Sigmoid colon (tissue), 4 donors: ENCODE measurements at regions not wholly inside any gene's neighbourhood (a gene's known extent, or its start where the extent isn't known, plus 50 kb on each side); places are given as distances from the start of the nearest gene placed in this dataset.
"Not testable (repeated sequence)": the region's sequence is repeated elsewhere in the genome, so short reads cannot be mapped to it uniquely, and the experiment has no call there.

Experiments used
- CTCF ChIP-seq, 4 experiments: fragments of 450-650 bp in 3 of 4; fragments of 200-600 bp in 1 of 4; IDR thresholded peaks; one replicate each; pipeline ENCODE4 v1.5.1; 2016 to 2019; ENCODE audit warnings: antibody characterized with exemption in 4 of 4, mild to moderate bottlenecking in 3 of 4, moderate library complexity in 2 of 4
- EP300 ChIP-seq, 4 donors: sonication (generic); formaldehyde crosslinking; IDR thresholded peaks; one replicate each; pipeline ENCODE4 v1.6.1; 2017; ENCODE audit warnings: antibody characterized with exemption in 4 of 4
- POLR2A ChIP-seq, 2 donors: fragments of 450-650 bp; IDR thresholded peaks; one replicate each; pipeline ENCODE4 v1.6.1; 2016; ENCODE audit warnings: antibody characterized with exemption in 2 of 2, mild to moderate bottlenecking in 2 of 2, moderate library complexity in 2 of 2

GRCh38 chr10:63033616-63034185 lies 99.4 kb upstream of the NRBF2 start:
- not testable (repeated sequence) for TF ChIP-seq CTCF, POLR2A, EP300 (IDR thresholded peaks at IDR 0.05)
